ENCODE measurements at regions not wholly inside any gene's neighbourhood (a gene's known extent, or its start where the extent isn't known, plus 50 kb on each side); places are given as distances from the start of the nearest gene placed in this dataset.
"Not testable (repeated sequence)": the region's sequence is repeated elsewhere in the genome, so short reads cannot be mapped to it uniquely, and the experiment has no call there.

DNA sequence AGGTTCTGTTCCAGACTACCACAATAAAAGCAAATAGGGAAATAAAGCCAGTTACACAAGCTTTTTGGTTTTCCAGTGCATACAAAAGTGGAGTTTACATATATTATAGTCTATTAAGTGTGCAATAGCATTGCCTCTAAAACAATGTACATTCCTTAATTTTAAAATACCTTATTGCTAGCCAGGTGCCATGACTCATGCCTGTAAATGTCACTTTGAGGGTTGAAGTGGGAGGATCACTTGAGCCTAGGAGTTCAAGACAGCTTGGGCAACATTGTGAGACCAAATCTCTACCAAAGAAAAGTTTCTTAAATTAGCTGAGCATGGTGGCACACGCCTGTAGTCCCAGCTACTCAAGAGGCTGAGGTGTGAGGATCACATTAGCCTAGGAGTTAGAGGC, 52.9 kb upstream of the IMP4 start:
- DNase-seq (ENCODE audit: low spot score), result no peak

DNA sequence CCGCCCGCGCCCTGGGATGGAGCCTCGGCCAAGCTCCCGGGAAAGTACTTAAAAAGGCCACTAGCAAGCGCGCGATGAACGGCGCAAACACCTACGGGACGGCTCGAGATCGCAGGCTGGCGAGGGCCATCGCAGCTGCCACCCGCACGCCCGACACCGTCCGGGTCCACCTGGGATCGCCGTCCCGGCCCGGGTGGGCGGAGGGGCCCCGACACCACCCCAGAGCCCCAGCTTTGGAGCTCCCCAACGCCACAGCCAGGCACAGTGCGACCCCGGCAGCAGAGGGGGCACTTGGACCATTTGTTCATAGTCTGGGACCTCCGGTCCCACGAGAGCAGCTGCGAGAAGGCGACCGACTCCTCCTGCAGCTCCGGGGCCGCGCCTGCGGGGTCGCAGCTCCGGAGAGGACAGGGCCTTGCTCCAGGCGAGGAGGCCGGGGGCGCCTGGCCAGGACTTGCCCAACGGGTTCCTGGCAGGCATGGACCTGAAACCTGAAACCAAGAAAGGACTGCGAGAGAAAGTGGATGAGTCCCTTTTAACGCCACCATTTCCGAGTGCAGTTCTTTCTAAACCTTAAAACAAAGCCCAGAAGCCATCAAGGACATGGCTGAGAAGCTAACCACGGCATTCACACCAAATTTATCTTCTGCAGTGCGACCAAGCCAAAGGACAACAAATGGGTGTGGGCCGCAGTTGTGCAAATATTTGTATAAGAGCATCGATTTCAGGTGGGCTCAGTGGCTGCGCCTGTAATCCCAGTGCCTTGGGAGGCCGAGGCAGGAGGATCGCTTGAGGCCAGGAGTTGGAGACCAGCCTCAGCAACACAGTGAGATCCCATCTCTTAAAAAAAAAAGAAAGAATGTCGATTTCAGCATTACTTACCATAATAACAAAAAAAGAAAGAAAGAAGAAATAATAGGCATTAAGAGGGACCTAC, 54.0 kb upstream of the IMP4 start:
- no peak for DNase-seq (ENCODE audit: low spot score)

DNA sequence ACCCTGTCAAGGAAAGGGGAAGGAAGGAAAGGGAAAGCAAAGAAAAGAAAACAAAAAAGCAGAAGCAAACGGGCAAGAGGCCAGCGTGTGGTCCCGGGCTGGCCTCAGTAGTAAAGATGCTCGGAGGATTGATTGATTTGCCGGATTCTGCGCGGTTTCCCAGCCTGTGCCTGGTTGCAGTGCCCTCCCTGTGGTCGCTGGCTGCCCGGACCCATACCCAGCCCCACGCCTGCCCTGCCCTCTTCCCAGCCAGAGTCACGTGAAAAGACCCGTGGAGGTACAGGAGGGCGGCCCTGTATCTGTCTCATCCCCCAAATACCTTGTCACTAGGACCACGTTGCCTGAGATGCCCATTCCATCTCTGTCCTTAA, 55.1 kb upstream of the IMP4 start:
- DNase-seq (ENCODE audit: low spot score), result no peak

GRCh38 chr2:130286983-130287655, 55.6 kb upstream of the IMP4 start:
- DNase-seq (ENCODE audit: low spot score), result no peak

DNA sequence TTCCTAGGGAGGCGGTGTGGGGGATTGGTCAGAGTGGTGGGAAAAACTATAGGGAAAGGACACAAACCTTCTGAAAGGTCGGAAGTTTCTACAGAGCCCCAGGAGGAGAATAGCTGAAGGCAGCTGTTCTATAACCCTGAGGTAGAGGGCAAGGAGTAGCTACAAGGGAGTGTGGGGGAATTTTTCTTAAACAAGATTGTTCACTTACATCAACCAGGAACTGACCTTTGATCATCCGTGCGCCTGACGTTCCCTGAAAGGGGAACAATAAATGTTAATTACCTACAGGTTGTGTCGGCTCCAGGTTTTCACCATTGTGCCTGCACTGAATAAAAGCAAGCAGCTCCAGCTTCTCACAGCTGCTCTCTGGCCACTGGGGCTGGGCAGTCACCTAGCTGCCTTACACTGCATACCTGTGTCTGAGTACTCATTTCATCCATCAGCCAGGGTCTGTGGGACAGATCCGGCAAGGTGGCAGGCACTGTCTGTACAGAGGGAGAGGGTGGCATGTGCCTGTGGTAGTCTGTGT, 59.3 kb upstream of the IMP4 start:
- not testable (repeated sequence) for DNase-seq (ENCODE audit: low spot score)

GRCh38 chr2:130279551-130279950, 63.1 kb upstream of the IMP4 start:
- not testable (repeated sequence) for DNase-seq (ENCODE audit: low spot score)

DNA sequence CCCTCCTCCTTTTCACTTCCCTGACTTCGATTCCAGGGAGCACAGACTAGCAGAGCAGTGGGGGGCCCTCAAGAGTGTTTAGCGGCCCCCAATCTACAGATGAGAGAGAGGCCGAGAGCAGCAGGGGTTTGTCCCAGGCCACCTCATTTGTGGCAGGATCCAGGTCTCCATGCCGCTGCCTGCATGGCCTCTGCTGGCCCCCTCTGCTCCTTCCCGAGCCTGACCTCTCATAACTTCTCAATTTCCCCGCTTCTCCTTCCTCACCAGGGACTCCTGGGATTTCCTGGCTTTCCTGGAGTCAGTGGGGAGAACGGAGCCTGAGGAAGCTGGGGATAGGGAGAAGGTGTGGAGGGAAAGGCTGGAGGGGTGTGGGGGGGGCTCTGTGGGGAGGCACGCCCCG, 70.1 kb upstream of the TUBA3E start:
- not testable (repeated sequence) for DNase-seq (ENCODE audit: low spot score)

DNA sequence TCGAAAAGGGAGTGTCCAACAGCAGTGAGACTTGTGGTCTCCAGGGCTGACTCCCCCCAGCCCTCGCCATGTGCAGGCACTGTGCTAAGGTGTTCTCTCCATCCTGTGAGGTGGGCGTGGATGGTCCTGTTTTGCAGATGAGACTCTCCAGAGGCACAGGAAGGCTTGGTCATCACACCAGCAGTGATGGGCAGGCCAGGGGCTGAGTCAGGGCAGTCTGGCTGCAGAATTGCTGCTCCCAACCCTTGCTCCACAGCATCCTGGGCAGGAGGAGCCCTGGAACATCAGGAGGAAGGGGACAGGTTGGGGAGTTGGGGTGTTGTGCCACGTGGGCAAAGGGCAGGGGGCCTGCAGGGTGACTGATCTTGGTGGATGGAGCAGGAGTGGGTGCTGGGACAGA, 69.3 kb upstream of the TUBA3E start:
- DNase-seq (ENCODE audit: low spot score), result not testable (repeated sequence)

DNA sequence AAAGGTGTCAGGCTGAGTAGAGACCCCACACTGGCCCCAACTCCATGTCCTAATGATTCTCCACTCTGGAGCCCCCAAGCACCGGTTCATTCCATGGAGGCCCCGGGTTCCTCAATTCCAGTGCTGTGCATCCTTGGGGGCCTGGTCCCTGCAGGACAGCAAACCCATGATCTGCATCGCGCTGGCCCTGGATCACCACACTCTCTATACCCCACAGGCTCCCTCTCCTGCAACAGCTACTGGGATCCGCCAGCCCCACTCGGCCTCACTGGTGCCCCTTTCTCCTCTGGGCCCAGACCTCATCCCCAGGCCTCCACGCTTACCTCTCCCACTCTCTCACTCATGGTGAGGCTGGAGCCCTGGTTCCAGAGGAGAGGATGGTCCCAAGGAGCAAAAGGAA, 68.6 kb upstream of the TUBA3E start:
- not testable (repeated sequence) for DNase-seq (ENCODE audit: low spot score)

GRCh38 chr2:130265570-130266247, 67.5 kb upstream of the TUBA3E start:
- DNase-seq (ENCODE audit: low spot score), result not testable (repeated sequence)

- DNase-seq (ENCODE audit: low spot score), result not testable (repeated sequence)
Measured at GRCh38 chr2:130264901-130265320, 66.7 kb upstream of the TUBA3E start.

GRCh38 chr2:130264501-130264900, 66.3 kb upstream of the TUBA3E start:
- no peak for DNase-seq (ENCODE audit: low spot score)

DNA sequence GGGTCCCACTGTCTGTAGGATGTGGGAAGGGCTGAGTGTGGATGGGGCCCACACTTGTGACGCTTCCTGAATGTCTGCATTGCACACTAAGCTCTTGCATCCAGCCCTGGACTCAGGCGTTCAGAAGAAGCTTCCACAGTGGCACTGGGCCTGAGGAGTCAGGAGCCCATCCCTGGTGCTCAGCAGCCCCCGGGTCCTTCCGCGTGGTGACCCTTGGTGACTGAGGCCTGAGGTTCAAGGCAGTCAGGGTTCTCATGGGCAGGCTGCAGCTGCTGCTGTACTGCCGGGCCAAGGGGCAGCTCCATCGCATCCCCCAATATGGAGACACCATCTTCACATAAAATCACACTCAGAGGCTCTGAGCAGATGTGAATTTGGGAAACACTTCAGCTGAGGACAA, 65.8 kb upstream of the TUBA3E start:
- no peak for DNase-seq (ENCODE audit: low spot score)

DNA sequence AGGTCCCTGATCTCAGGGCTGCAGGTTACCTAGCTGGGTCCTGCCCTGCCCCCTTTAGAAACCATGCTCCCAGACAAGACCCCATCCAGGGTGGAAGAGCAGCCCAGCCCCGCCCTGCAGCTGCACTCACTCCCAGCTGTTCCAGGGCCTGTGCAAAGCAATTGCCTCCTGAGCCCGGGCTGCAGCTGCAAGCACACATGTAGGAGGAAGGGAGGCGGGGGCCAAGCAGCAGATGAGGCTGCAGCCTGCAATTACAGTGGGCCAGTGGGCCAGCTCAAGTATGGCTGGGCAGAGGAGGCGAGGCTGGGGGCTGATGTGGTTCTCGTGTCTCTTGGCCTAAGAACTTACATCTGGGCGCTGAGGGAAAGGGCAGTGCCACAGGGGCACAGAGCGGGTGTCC, 65.4 kb upstream of the TUBA3E start:
- DNase-seq (ENCODE audit: low spot score), result no peak

DNA sequence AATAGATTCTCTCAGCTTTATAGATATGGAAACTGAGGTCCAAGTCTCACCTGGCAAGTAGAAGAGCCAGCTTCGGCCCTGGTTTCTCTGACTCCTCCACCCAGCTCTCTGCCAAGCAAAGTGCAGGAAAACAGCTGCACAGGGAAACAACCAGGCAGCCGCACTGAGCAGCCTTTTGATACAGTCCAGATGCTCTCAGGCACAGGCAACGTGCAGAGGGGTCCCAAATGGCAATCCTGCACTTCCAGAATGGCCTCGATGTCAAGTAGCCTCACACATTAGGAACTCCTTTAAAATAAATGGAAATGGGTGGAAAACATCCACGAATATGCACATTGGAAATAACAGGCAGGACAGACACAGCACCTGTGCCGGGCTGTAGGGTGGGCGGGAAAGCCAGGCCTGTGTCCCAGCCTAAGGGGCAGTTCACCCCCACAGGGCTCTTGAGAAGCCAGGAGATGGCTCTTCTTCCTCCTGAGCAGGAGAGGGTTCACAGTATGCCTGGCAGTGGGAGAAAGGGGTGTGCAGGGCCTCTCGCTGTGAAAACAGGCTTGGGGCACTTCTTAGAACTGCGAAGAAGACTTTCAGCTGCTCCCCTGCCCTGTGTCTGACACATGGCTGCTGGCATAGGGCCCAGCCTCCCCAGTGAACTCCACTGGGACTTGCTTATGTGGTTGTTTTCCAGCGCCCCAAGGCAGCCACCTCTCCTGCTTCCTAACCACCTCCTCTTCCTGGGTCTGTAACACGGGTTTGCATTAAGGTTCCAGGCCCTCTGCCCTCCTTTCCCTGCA, 63.9 kb upstream of the TUBA3E start:
- DNase-seq (ENCODE audit: low spot score), result peak; percentile 43

DNA sequence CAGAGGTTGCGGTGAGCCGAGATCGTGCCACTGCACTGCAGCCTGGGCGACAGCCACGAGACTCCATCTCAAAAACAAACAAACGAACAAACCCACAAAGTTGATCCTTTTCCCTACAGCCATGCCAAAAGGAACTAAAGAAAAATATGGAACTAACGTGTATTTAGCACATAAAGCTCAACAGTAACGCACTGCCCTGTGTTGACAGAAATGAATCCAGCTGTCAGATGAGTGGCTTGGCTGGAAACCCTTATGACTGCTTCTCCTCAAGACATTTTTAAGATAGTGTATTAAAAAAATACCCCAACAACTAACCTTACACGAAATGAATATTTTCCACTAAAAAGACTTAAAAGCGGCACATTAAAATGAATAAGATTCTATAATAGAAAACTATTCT, 62.9 kb upstream of the TUBA3E start:
- DNase-seq (ENCODE audit: low spot score), result no peak

GRCh38 chr2:130259594-130259993, 61.4 kb upstream of the TUBA3E start:
- no peak for DNase-seq (ENCODE audit: low spot score)

- DNase-seq (ENCODE audit: low spot score), result no peak
Measured at GRCh38 chr2:130258356-130258755, 60.1 kb upstream of the TUBA3E start.

DNA sequence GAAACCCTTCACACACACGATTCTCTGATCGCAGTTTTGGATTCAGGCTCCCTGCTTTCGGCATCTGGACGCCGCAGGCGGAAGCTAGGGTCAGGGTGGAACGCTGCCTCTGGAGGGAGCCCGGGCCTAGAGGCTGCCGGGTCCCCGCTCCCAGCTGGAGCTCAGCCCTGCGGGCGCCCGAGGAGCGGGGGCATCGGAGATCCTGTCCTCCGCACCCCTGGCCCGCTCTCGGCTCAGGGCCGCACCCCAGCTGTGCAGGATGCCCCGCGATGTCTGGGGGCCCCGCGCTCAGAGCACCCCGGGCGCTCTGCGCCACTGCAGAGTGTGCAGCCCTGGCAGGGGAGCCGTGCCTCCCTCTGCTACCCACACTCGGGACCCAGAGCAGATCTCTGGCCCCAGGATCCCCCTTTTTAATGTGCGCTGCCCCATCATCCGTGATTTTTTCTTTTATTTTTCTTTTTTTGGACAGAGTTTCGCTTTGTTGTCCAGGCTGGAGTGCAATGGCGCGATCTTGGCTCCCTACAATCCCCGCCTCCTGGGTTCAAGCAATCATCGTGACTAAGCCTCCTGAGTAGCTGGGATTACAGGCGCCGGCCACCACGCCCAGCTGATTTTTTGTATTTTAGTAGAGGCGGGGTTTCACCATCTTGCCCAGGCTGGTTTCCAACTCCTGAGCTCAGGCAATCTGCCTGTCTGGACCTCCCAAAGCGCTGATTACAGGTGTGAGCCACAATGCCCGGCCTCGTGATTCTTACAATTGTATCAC, 54.8 kb upstream of the TUBA3E start:
- DNase-seq (ENCODE audit: low spot score), result peak; percentile 44

DNA sequence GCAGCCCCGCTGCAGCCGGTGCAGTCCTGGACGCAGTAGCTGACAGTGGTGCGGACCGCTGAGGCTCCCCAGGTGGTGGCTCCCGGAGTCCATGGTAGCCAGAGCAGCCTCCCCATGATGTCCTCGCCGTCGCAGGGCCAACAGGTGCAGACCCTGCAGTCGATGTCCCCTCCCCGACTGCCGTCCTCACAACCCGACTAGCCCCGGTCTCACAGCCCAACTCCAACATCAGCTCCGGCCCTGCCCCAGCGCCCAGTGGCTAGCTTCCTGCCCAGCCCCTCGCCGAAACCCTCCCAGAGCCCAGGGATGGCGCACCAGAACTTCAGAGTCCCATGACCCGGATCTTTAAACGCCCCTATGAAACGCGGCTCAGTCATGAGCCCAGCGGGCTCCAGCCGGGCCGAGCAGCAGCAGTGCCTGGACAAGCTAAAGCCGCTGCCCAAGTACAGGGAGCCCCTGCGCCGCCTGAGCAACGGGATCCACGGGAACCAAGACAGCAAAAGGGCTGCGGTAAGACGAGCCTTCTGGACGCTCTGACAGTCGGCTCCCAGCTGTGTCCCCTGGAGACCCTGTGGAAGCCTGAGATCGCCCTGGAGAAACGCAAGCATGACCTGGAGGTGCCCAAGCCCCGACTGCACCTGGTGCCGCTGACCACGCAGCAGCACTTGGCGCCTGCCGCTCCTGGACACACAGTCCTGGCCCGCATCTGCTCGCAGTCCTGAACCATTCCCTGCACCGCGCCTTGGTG, 53.8 kb upstream of the TUBA3E start:
- no peak for DNase-seq (ENCODE audit: low spot score)

Measured in umbilical cord (tissue), 1 donor.